ENCODE measurements at regions not wholly inside any gene's neighbourhood (a gene's known extent, or its start where the extent isn't known, plus 50 kb on each side); places are given as distances from the start of the nearest gene placed in this dataset.

DNA sequence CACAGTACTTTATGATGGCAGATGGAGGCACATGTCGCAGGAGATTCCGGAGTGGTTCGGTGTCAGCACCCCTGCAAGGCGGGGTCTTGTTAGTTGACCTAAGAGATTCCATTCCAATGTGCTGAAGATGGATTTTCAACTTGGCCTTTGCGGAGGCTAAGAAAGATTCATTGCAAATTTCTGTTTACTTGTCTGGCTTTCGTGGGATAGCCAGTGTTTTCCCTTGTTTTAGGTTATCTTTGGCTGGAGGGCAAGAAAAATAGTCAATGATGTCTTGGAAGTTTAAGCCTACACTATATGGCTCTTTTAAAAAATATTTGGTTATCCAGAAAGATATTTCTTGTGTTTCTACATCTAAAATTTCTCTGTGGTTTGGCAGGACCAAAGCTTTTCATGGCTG, 123.6 kb upstream of the PTCH1 start:
- no peak for DNase-seq (ENCODE audit: low read depth)
- TF ChIP-seq, protein P1, sequence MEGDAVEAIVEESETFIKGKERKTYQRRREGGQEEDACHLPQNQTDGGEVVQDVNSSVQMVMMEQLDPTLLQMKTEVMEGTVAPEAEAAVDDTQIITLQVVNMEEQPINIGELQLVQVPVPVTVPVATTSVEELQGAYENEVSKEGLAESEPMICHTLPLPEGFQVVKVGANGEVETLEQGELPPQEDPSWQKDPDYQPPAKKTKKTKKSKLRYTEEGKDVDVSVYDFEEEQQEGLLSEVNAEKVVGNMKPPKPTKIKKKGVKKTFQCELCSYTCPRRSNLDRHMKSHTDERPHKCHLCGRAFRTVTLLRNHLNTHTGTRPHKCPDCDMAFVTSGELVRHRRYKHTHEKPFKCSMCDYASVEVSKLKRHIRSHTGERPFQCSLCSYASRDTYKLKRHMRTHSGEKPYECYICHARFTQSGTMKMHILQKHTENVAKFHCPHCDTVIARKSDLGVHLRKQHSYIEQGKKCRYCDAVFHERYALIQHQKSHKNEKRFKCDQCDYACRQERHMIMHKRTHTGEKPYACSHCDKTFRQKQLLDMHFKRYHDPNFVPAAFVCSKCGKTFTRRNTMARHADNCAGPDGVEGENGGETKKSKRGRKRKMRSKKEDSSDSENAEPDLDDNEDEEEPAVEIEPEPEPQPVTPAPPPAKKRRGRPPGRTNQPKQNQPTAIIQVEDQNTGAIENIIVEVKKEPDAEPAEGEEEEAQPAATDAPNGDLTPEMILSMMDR (conservative IDR thresholded peaks at IDR 0.05; ENCODE audit: low read depth, low read length): no peak
- H3K4me3 ChIP-seq (ENCODE audit: low read depth, low read length): no peak overlapping the region

DNA sequence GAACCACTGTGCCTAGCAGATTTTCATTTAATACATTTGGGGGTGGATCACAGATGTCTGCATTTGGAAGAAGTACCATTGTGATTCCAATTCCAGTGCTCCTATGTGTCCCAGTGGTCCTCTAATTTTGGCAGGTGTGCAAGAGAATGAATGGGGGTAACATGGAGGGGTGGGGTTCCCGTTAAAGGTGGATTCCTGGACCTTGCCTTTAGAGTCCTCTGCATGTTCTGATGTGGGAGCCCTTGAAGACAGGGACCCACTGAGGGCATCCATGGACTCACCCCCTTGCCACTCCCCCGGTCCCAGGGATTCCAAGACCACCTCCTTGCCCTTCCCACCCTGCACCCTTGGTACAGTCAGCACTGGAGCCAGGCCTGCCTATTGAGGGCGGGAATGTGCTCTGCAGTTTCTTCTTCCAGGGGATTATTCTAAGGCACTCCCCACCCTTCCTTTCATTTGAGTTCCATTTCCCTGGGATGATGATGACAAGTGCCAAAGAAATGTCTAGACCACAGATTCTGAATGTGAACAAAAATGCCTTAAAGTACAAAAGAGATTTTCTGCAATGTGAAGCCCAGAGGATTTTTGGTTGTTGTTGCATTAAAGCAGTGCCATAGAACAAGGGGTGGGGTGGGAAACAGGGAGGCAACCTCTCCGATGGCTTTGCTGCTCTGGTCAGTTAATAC, 119.4 kb upstream of the PTCH1 start:
- no peak overlapping the region for H3K4me3 ChIP-seq (ENCODE audit: low read depth, low read length)
- no peak for DNase-seq (ENCODE audit: low read depth)
- TF ChIP-seq, protein P1 (conservative IDR thresholded peaks at IDR 0.05; ENCODE audit: low read depth, low read length): no peak

DNA sequence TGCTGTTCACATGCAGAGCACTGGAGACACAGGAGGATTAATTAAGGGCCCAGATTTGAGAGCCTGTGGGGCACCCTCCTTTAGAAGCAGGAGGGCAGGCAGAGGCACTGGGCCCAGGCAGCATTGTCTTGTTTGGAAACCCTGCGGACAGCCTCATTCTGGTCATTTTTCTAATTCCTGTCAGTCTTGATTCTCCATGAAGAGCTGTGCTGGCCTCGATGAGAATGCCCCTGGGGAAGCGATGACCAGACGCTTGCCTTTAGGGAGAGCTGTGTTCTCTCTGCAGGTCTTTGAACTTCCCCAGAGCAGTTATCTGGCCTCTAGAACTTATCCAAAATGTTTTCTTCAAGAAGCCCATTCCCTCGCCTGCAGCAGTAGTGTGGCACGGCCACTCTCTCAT, 117.8 kb upstream of the PTCH1 start:
- H3K4me3 ChIP-seq (ENCODE audit: low read depth, low read length): no peak overlapping the region
- DNase-seq (ENCODE audit: low read depth): no peak
- TF ChIP-seq, protein P1 (conservative IDR thresholded peaks at IDR 0.05; ENCODE audit: low read depth, low read length): no peak

DNA sequence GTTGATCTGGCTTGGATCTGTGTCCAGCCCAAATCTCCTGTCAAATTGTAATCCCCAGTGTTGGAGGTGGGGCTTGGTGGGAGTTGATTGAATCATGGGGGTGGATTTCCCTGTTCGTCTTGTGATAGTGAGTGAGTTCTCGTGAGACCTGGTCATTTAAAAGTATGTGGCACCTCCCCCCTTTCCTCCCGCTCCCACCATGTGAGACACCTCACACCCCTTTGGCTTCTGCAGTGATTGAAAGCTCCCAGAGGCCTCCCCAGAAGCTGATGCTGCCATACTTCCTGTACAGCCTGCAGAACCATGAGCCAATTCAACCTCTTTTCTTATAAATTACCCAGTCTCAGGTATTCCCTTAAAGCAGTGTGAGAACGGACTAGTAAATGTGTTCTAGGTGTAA, 117.3 kb upstream of the PTCH1 start:
- H3K4me3 ChIP-seq (ENCODE audit: low read depth, low read length): no peak overlapping the region
- no peak for DNase-seq (ENCODE audit: low read depth)
- TF ChIP-seq, protein P1 (conservative IDR thresholded peaks at IDR 0.05; ENCODE audit: low read depth, low read length): no peak

DNA sequence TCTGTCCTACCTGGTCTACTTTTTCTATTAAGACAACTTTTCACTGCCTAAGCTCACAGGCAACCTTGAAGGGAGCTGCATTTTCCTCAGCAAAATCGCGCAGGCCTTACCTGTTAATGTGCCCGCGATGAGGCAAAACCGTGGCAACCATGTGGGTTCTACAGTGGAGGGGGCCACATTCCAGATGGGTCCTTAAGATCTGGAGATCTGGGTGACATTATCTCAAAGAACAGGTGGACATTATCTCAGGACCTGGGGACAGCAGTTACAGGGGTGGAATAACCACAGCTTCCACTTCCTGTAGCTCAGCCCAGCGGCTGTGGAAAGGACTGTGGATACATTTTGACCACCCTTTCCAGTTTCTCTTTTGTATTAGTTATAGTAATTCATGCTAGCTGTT, 112.8 kb upstream of the PTCH1 start:
- TF ChIP-seq, protein P1 (conservative IDR thresholded peaks at IDR 0.05; ENCODE audit: low read depth, low read length): no peak
- H3K4me3 ChIP-seq (ENCODE audit: low read depth, low read length): no peak overlapping the region
- DNase-seq (ENCODE audit: low read depth): no peak

DNA sequence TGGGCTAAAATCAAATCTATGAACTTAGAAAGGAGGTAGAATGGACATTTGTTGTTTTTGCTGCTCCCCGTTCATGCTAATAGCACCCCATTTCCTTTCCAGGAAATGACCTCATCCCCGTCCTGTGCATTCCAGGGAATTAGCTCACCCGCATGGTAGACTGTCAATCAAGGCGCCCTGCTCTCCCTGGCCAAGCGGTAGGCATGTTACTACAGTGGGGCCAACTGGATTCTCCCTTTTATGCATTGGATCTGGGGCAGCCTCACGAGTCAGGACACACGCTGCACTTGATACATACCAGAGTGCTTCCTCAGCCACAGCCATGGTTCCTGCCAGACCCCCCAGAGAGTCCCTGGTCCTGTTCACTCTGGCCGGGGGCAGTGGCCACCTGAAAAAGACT, 111.0 kb upstream of the PTCH1 start:
- DNase-seq (ENCODE audit: low read depth): no peak
- no peak overlapping the region for H3K4me3 ChIP-seq (ENCODE audit: low read depth, low read length)
- TF ChIP-seq, protein P1 (conservative IDR thresholded peaks at IDR 0.05; ENCODE audit: low read depth, low read length): no peak

DNA sequence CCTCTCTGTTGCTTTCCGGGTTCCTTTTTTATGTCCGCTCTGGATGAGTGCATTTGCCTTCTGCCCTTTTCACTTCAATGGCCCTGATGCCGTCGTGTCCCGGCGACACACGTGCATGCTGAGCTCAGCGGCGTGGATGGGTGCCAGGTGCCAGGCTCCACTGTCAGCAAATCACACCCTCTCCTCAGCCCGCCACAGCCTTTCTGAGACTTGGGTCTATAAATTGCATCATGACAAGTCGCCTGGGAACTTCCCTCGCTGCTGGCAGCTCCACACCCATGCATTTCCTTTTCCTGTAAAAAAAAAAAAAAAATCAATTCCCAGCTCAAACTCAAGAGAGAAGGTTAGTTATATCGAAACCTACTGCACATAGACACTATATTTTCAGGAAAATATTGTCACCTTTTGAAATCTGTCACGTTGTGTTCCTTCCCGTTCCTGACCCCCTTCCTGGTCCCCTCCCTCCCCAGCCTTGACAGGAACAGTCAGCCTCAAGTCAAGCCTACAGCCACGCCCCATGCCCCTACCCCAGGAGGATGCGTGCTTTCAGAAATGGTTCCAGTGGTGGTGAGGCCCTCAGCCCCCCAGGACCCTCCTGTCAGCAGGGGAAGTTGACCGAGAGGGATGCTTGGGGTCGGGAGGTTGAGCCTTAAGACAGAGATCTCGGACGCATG, 110.3 kb upstream of the PTCH1 start:
- TF ChIP-seq, protein P1 (conservative IDR thresholded peaks at IDR 0.05; ENCODE audit: low read depth, low read length): no peak
- H3K4me3 ChIP-seq (ENCODE audit: low read depth, low read length): no peak overlapping the region
- DNase-seq (ENCODE audit: low read depth): no peak
